GM12878 (cell line): ENCODE measurements at regions not wholly inside any gene's neighbourhood (a gene's known extent, or its start where the extent isn't known, plus 50 kb on each side); places are given as distances from the start of the nearest gene placed in this dataset.

Source experiments
- IKZF1 ChIP-seq: fragments of 450-650 bp; conservative IDR thresholded peaks from 2 replicates; pipeline ENCODE4 v1.6.1; 2017; ENCODE audit warnings: antibody characterized with exemption, mild to moderate bottlenecking
- TAF1 ChIP-seq: IDR thresholded peaks from 2 replicates; pipeline ENCODE4 v1.6.1; 2011; ENCODE audit warnings: mild to moderate bottlenecking, low read depth, low read length, borderline replicate concordance

DNA sequence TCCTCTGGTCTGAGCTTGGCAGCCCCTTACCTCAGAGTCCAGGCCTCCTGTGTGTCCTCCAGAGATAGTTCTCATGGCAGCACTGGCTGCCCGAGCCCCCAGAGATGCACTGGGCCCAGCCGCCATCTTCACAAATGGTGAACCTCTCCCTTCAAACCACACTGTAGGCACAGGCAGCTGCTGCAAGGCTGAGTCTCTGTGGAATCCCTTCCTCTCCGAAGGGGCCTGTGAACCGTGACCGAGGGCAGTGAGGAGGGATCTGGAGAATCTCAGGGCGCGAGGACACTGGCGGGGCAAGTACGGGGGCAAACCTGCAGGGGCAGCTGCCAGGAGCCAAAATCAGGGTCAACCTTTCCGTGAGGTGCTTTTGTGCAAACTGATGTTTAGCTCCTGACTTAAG, 69.5 kb upstream of the CFAP46 start:
- TF ChIP-seq TAF1: no peak
- no peak for TF ChIP-seq IKZF1
